Inflammatory macrophage treated with lipopolysaccharide for 1 hour (primary cell): ENCODE measurements at regions not wholly inside any gene's neighbourhood (a gene's known extent, or its start where the extent isn't known, plus 50 kb on each side); places are given as distances from the start of the nearest gene placed in this dataset.
"Not testable (repeated sequence)": the region's sequence is repeated elsewhere in the genome, so short reads cannot be mapped to it uniquely, and the experiment has no call there.

Experiments used
- DNase-seq, 2 donors: peaks; one replicate each; pipeline ENCODE4 v3.0.0-alpha.2; 2020 to 2022

DNA sequence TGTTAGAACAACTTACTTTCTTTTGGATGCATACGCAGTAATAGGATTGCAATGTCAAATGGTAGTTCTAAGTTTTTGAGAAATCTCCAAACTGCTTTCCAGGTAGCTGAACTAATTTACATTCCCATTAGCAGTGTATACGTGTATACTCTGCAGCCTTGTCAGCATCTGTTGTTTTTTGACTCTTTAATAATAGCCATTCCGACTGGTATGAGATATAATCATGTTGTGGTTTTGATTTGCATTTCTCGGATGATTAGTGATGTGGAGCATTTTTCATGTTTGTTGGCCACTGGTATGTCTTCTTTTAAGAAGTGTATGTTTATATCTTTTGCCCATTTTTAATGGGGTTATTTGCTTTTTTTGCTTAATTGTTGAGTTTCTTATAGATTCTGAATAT lies 76.9 kb upstream of the HNRNPA1L2 start:
- not testable (repeated sequence) for DNase-seq

DNA sequence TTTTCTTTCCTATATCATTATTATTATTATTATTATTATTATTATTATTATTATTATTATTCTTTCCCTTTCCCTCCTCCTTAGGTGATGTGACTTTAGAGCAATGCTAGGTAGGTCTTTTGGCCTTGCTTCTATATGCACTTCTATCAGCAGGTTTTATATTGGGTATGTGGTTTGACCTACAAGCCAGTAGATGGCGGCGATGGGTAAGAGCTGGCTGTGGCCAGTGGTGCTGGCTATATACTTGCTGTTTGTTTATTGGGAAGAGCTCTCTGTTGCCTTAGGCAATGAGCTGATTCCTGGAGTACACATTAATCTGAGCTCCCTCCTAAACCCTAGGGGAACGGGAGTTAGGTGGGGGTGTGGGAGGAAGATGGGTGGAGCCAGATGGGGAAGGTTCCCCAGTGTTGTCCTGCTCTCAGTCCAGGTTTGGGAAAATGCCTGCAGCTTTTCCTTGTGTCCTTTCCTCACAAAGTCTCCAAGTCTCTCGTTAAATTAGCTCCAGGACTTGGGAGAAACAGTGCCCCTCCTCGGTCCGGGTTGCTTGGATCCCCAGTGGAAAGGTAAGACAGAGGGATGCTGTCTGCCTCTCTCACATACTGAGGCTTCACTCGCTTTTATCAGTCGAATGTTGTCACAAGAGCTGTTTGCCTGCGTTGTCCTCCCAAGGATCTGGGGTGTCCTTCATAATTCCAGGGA lies 72.2 kb upstream of the HNRNPA1L2 start:
- peak; percentile 19 to 27 for DNase-seq

DNA sequence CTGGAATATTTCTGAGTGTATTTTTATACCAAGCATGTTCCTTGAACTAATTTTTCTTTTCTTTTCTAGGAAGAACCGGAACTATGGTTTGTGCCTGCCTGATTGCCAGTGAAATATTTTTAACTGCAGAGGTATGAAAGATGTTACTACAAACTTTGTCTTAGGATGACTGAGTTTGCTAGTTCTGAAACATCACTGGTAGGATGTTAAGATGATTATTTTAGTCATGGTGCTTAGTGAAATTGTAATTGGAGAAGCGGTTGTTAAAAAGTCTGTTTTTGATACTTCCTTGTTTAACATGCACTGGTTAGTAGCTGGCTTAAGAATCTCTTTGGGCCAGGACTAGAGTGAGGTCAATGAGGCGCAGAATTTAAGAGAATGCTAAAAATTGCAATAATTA lies 71.1 kb upstream of the HNRNPA1L2 start:
- not testable (repeated sequence) for DNase-seq

DNA sequence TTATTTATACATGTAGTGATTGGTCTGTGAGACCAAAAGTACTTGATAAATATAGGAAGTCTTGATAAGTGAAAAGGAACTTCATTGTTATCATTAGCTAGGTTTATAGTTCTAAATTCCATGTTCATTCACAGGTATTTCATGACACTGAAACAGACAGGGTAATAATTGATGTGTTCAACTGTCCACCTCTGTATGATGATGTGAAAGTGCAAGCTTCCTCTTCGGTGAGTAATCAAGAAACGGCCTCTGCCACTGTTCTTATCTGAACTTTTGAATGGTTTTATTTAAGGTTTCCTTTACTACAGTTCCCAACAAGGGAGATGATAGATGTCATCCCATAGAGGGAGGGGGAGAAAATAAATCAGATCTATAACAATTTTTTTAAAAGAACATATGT lies 59.3 kb upstream of the HNRNPA1L2 start:
- DNase-seq: not testable (repeated sequence)
